ES-I3 (cell line): ENCODE measurements at regions not wholly inside any gene's neighbourhood (a gene's known extent, or its start where the extent isn't known, plus 50 kb on each side); places are given as distances from the start of the nearest gene placed in this dataset.

ENCODE experiments used
- H3K36me3 ChIP-seq: 2 replicates; pipeline ENCODE4 v1.6.1; 2013; ENCODE audit warnings: mild to moderate bottlenecking, low read length, control low read depth, moderate library complexity; ENCODE audit not compliant: insufficient read depth
- H3K4me1 ChIP-seq: 2 replicates; pipeline ENCODE4 v1.6.1; 2013; ENCODE audit warnings: mild to moderate bottlenecking, control low read depth, low read length; ENCODE audit not compliant: insufficient read depth
- H3K9ac ChIP-seq: 2 replicates; pipeline ENCODE4 v1.6.1; 2013; ENCODE audit warnings: low read depth, mild to moderate bottlenecking, low read length, moderate library complexity
- H3K9me3 ChIP-seq: 2 replicates; pipeline ENCODE4 v1.6.1; 2013; ENCODE audit warnings: mild to moderate bottlenecking, low read length, moderate library complexity; ENCODE audit not compliant: control insufficient read depth, insufficient read depth

DNA sequence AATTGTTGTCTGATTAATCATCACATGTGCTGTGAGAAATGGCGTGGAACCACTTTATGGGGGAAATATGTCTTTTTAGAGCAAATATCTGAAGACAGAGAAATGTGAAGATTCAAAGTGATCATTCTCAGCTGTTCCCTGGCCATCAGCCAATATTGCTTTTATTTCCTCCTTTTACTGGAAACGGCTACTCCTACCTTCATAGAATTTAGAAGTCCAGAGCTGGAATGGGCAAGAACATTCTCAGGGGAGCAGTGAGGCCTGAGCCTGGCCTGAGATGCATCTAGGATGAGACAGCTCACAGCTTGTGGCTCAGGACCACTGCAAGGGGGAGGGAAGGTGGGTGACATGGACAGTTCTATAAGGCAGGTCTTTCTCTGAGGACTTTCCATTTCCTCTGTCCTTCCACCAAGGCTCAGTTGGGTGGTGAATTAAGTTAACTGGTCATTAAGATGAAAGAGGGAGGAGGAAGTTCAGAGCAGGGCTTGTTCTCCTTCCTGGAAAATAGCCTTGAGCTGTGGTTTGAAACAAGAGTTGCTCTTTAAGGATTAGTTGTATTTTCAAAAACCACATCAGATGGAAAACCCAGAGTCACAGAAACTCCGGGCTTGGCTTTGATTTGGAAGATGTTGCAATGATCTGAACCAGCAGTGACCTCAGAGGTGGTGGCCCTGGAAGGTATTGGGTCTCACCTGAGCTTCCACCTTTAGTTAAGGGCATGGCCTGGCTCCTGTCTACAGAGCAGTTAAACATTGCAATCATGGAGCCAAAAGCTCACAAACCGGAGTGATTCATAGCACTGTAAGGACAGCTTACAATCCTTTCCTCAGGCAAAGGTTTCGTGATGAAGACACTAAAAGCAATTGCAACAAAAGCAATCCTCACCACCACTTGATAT lies 144.3 kb downstream of the VAPA start:
- Histone ChIP-seq H3K36me3 (no peaks in the 10 kb centered on the region), H3K9ac (no peak overlapping the region), H3K9me3 (no peaks in the 10 kb centered on the region), H3K4me1 (peaks cover 3% of the 10 kb centered on the region; the same call in 1 of the 2 replicates)

DNA sequence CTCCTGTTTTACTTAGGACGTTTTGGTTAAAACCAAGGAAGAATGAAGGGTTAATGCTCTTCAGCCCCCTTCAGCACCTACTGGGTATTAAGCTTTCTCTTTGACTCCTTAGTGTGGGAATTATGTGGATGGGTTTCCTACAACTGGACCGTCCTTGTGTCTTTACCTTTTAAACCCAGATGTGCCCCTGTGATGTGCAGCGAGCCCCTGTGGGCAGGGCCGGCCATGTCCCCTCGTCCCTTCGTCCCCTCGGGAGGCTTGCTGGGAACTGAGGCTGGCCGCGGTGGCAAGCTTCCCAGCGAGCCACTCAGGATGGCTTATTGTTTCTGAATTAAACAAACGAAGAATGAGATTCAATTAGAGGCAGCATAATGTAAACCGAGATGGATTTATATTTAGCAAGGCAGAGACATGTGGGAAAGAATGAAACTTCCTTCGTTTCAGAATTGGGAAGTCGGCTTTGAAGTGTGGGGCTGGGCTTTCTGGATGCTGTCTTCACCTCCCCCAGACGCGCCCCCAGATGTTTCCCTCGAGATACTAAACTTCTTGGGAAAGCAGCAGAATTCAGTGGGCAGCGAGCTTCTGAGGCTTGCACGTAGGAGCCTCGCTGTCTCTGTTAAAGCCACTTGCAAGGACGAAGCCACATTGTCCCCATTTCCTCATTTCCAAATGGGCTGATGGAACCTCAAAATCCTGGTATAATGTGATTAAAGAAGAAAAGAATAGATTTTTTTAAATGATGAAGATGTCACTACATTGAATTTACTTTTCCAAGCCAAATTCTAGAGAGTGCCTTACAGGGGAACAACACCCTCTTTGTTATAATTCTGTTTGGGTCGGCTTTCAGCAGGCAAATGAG lies 146.0 kb downstream of the VAPA start:
- H3K9me3 ChIP-seq, result no peaks in the 10 kb centered on the region
- no peak overlapping the region for H3K9ac ChIP-seq
- H3K36me3 ChIP-seq, result no peaks in the 10 kb centered on the region
- 0 out of 2 replicates have a peak, but pooled peaks cover 3% of the 10 kb centered on the region for H3K4me1 ChIP-seq

DNA sequence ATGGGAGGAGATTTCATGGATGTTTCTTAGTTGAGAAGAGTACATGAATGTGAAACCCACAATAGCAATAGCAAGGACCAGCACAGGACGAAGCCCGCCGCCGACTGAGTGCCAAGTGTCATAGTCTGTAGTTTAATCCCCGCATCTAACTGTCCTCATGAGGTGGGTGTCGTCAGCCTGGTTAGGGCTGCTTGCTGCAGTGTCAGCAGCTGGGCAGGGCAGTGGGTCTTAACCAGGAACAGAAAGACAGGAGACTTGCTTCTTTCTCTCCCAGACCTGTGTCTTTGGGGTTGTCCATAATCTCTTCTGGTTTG lies 146.6 kb downstream of the VAPA start:
- Histone ChIP-seq H3K9ac (no peak overlapping the region), H3K4me1 (0 out of 2 replicates have a peak, but pooled peaks cover 3% of the 10 kb centered on the region), H3K36me3 (no peaks in the 10 kb centered on the region), H3K9me3 (no peaks in the 10 kb centered on the region)

DNA sequence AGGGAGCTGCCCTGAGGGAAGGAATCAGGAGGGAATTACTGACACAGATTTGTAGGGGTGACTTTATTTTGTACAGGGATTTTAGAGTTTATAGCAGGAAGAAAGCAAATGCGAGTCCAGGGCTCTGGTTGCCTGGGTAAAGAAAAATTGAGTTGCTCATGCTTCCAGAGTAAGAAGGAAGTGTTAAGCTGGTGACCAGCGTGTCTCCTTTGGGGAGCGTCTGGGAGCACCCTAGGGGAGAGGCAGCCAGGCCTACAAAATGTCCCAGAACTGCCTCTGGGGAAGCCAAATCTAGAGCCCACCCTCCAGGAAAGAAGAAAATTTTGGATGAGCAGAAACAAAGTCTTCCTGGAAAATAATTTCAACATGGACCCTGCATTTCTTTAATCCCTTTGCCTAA lies 147.0 kb downstream of the VAPA start:
- Histone ChIP-seq H3K9me3 (no peaks in the 10 kb centered on the region), H3K9ac (no peak overlapping the region), H3K4me1 (0 out of 2 replicates have a peak, but pooled peaks cover 3% of the 10 kb centered on the region), H3K36me3 (no peaks in the 10 kb centered on the region)

DNA sequence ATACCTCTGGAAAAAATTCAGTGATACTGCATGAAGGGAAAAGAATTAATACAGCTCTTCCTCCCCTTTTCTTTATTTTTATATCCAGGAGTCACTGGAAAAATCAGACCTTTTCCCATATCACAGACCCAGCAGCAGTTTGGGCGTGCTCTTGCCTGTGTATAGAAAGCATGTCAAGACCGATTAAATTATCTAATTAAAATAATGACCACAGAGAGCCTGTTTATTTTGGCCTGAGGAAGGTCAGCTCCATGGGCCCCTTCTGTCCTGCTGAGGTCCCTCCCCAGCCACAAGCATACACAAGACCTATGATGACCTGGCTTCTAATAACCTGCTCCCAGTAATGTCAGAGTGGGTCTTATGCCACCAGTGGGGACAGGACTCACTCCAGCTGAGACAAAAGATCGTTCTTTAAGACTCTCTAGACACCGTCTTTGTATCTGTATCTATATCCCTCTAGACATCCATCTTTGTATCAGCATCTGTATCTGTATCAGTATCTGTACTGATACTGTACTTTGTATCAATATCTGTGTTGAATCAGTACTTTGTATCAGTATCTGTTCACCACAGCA lies 147.8 kb downstream of the VAPA start:
- Histone ChIP-seq H3K36me3 (no peaks in the 10 kb centered on the region), H3K4me1 (0 out of 2 replicates have a peak, but pooled peaks cover 3% of the 10 kb centered on the region), H3K9ac (no peak overlapping the region), H3K9me3 (no peaks in the 10 kb centered on the region)

DNA sequence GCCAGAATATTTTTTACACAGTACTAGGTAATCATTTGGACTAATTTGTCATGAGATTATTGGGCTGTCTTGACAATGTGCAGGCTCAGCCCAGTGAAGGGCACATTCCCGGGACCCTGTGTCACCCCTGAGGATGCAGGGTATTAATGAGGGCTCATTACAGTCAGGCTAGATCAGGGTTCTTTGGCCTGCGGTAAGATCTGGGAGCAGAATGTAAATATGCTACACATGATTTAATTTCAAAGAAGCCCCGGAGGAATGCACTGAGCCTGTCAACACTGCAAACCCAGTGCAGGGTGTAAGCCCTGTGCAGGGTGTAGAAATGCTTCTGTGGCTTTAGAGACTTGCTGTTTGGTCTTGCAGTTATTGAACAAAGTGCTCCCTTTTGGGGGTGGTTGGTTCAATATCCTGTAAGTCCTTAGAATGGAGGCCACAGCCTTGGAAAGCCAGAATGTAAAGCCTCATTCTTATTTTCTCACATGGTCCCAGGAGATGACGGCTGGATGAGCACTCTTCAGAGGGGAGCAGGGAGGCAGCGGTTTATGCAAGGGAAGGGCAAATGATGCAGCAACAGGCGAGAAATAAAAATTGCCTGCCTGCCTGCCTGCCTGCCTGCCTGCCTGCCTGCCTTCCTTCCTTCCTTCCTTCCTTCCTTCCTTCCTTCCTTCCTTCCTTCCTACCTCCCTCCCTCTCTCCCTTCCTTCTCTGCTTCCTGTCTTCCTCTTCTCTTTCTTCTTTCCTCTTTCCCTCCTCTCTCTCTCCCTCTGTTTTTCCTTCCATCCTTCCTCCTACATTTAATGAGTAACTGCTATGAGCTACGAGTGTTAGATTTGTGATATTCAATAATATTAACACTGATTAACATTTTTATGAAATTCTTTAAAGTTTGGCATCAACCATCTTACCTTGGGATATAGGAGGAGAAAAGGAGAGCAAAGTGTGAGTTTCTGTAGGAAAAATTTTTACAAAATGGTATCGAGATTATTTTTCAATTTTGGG lies 148.8 kb downstream of the VAPA start:
- Histone ChIP-seq H3K36me3 (no peaks in the 10 kb centered on the region), H3K9me3 (no peaks in the 10 kb centered on the region), H3K4me1 (0 out of 2 replicates have a peak, but pooled peaks cover 3% of the 10 kb centered on the region), H3K9ac (no peak overlapping the region)

DNA sequence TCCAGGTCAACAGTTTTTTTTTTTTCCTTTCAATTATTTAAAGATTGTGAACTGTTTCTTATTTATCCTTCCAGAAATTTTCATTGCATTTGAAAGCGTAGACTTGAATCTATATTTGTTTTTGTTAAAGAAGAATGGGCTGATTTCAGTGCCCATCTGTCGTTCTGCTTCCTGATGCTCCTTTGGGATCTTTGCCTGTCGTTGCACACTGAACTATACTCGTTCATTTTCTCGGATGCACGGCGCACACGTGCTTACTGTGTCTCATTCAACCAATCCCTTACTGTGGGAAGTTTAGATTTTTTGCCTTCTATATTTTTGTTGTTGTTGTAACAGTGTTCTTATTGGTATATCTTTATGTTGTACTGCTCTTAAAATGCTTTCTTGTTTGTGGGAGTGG lies 149.7 kb downstream of the VAPA start:
- Histone ChIP-seq H3K9me3 (no peaks in the 10 kb centered on the region), H3K36me3 (no peaks in the 10 kb centered on the region), H3K9ac (no peak overlapping the region), H3K4me1 (peaks cover 6% of the 10 kb centered on the region; the same call in 1 of the 2 replicates)

DNA sequence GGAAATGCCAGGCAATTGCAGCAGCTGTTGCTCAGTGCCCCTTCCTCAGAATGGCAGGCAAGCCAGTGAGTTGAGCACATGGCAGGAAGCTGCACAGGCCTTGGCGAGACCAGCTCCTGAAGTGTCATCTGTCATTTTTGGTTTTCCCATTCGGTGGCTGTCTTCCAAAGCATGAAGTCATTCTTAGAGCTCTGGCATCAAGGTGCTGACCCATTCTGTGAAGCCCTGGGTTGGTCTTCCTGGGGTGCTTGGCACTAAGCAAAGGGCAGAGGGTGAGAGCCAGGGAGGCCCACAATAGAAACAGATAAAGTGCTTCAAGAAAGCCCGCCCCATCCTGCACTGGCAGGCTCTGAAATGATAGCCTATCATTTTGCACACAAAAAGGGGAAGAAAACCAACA lies 150.5 kb downstream of the VAPA start:
- H3K4me1 ChIP-seq, result peaks cover 6% of the 10 kb centered on the region; the same call in 1 of the 2 replicates
- H3K9ac ChIP-seq, result no peak overlapping the region
- H3K36me3 ChIP-seq, result no peaks in the 10 kb centered on the region
- no peaks in the 10 kb centered on the region for H3K9me3 ChIP-seq

DNA sequence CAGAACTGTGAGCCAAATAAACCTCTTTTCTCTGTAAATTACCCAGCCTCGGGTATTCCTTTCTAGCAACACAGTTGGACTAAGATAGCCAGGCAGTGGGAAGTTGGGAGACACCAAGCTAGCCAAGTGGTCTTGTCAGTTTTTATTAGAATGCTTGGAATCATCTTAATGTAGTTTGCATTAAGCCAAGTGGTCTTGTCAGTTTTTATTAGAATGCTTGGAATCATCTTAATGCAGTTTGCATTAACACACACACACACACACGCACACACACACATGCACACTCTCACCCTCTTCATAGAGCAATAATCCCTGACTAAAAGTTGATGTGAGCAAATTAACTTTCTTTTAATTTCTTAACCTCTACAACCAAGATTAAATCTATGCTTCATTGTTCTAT lies 151.5 kb downstream of the VAPA start:
- Histone ChIP-seq H3K9ac (no peak overlapping the region), H3K4me1 (peaks cover 6% of the 10 kb centered on the region; the same call in 1 of the 2 replicates), H3K36me3 (no peaks in the 10 kb centered on the region), H3K9me3 (no peaks in the 10 kb centered on the region)

DNA sequence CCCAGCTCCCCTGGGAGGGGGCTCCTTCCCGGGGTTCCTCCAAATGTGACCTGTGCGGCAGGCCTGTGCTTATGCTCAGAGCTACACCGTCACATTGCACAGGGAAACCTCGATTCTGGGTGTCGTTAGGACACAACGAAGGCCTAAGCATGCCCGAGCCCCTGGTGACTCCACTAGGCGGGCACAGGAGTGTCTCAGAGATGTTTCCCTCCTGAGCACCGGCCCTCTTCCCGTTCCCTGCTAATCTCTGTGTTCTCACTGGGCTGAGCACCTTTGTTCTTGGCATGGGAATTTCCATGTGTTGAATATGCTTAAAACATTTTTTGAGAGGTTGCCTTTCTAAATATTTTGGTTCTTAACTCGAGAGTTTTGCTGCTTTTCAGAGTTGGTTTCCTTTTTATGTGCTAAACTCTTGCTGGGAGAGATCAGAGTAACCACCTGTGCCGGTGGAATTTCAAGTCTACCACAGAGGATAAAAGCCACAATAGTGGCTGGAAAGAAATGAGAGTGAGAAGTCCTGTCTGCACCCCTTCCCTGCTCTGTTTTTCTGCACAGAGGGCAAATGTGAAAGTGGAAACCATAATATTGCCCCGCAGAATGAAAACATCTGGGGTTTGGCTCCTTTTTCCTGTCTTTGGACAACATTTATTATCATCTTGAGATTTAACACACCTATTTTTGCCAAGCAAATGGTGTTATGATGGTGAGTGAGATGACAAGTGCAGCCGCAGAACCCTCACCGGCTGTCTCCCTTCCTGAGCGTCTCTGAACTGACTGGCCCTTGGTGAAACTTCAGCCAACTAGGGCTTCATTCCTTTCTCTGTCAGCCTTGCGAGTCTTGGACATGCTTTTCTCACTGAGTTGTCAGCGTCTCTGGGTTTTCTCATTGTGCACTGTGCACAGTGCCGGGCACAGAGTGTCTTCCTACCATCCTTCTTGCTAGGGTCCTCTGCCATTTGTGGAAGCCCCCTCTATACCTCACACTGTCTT lies 154.1 kb downstream of the VAPA start:
- H3K36me3 ChIP-seq, result no peaks in the 10 kb centered on the region
- H3K9ac ChIP-seq, result no peak overlapping the region
- H3K9me3 ChIP-seq, result no peaks in the 10 kb centered on the region
- H3K4me1 ChIP-seq, result peaks cover 3% of the 10 kb centered on the region; the same call in 1 of the 2 replicates

DNA sequence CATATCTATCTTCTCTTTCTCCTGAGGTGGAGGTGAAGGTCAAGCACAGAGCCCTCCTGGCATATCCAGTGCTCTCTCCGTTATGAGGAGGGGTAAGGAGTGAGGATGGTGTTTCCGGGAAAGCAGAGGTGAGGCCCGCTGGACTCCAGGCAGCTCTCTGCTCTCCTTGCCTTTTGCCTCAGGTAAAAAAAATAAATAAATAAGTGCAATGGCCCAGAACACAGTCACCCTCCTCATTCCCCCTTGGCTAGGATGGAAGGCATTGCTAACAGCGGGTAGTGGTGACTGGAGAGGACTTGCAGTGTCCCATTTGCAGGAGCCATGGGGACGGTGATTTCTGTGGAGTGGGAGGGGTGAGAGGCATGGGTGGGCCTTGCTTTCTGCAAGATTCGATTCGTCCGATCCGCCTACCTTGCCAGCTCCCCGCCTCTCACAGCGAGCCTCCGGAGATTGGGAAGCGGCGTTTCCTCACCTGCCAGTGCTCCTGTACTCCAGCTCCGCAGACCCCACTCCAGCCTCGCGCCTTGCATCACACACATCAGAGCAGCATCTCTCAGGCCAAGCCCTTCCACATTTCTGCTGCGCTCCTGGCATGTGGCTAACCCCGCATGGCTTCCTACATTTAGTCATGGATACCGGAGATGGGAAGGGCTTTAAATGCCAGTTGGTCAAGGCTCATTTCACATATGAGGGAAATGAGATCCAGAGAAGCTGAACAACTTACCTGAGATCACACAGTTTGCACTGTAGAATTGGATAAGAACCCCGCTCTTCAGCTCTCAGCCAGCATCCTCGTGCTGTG lies 155.2 kb downstream of the VAPA start:
- H3K9ac ChIP-seq, result no peak overlapping the region
- no peaks in the 10 kb centered on the region for H3K36me3 ChIP-seq
- H3K9me3 ChIP-seq, result no peaks in the 10 kb centered on the region
- H3K4me1 ChIP-seq, result peaks cover 3% of the 10 kb centered on the region; the same call in 1 of the 2 replicates

DNA sequence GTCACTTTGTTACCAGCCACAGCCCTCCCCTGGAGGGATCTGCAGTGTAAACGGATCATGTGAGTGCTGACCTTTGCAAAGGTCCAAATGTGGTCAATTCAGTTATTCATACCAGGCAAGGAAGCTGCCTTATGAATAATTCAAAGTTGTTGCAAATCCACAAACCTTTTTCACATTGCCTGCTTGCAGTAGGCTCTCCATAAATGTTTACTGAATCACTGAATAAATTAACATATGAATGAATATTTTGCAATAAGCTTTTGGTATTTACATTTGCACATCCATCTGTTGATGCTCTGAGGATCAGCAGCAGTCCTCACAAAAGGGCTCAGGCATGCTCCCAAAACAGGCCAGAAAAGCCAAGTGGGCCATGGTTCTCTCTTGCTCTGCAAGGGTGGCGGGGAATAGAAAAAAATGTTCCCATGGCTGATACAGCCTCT lies 156.8 kb downstream of the VAPA start:
- Histone ChIP-seq H3K9ac (no peak overlapping the region), H3K9me3 (no peaks in the 10 kb centered on the region), H3K36me3 (no peaks in the 10 kb centered on the region)

More for the DNA sequence above, 156.8 kb downstream of the VAPA start:
- peaks cover 3% of the 10 kb centered on the region; the same call in 1 of the 2 replicates for H3K4me1 ChIP-seq
